HG03196 (cell line): ENCODE measurements at regions not wholly inside any gene's neighbourhood (a gene's known extent, or its start where the extent isn't known, plus 50 kb on each side); places are given as distances from the start of the nearest gene placed in this dataset.

Experiments used
- ATAC-seq: cut with Tn5 transposase; IDR thresholded peaks from one replicate; pipeline ENCODE4 v1.9.1; 2021; ENCODE audit not compliant: unreplicated experiment

- ATAC-seq, result no peak
Measured at GRCh38 chr16:51556694-51557340, 405.7 kb upstream of the SALL1 start.

DNA sequence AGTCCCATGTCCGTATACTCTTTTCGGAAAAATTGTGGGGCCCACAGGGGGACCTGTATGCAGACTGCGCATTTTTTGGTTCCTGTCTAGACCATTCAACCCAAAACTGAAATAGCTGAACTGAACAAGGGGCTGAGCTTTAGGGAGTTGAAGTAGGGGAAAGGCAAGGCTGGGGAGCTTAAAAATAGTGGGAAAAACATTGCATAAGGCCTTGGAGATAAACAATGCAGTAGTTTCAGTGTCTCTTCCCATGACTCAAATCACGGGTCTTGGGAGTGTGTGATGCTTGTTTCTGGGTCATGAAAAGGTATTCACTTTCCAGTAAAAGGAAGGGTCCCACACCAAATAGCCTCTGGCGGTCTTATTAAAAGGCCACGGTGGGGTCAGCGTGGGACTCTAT lies 402.8 kb upstream of the SALL1 start:
- no peak for ATAC-seq

DNA sequence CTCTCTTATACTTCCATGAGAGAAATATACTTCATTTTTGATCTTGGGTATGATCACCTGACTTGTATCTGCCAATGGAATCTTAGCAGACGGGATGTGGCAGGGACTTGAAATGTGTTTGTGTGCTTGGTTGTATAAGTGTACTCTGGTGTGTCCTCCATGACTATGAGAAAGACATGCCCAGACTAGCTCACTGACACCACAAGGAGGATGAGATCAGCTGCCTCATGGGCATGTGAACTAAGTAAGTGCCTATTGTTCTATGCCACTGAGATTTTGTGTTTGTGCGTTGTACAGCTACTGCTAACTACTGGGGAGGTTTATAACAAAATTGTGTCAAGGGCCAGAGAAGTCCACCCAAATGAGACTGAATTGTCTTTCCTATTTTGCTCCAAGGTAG lies 402.2 kb upstream of the SALL1 start:
- ATAC-seq, result no peak

GRCh38 chr16:51550800-51551347 lies 399.8 kb upstream of the SALL1 start:
- ATAC-seq, result no peak

DNA sequence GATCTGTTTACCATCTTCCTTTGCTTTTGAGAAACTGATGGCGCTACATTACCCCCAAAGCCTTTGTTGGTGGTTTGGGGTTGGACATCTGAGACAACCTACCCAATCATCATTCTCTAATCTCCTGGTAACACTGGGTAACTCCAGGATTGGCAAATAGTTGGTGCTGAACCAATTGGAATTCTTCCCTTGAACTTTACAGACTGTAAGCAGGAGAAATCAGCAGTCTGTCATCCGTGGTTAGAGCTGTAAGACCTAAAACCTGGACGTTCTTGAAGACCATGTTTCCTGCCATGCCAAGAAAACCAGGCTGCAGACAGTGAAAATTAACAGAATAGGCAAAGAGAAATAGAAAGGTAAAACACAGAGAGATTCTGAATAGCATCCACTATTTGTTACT lies 398.8 kb upstream of the SALL1 start:
- ATAC-seq, result no peak

DNA sequence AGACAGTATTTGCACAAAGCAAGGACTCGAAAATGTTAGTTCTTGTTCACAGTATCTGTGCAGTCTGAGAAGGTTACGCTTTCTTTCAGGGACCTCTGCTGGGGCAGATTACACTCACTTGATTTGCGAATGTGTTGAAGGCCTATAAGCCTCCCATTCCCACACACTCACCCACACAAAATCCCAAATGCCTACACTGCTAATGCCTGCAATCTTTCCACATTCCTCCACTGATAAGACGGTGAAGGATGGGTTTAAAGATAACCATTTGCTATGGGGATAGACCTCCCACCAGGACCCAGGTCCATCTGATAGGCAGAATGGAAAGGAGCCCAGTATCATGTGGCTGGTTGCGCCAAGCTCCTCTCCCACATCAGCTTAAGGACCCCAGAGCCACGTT lies 394.9 kb upstream of the SALL1 start:
- ATAC-seq, result no peak

DNA sequence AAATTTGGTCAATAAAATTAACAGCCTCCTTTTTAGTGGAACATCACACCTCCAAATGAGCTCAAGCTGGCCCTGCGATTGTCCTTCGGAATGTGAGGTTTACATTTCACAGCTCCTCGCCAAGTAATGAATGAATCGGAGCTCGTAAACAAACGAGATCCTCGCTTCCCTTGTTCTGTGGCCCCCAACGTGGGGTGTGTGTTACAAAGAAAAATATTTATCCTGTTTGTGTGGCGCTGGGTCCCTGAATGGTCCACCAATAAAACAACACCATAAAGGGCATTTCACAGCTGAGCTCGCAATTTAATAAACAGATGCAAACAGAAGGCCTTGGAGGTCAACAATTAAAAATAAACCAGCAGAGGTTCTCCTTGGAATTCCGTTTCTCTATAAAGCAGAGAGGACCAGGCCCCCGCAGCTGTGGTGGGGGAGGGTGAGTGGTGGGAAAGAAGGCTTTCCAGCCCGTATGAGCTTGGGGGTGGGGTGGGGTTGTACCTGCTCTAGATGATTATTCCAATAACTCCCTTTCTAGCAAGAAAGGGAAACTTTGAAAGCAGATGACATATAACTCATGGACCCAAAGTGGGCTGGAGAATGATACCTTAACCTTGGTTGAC lies 393.9 kb upstream of the SALL1 start:
- ATAC-seq, result no peak

DNA sequence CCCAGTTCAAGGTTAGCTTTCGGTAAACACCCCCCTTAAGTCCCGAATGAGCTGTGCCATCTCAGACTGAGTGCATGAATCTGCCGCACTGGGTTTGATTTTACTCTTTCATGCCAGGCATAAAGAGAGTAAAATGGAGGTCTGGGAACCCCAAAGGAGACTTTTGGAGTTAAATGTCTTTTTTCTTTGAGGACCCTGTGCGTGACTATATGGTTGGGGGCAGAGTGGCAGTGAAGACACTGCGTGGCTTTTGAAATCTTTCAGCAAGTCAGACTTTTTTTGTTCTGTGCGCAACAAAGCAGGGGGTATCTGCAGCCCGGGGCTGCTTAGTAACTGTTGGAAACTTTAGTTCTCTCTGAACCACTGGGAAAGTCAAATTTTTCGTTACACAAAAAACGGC lies 392.9 kb upstream of the SALL1 start:
- ATAC-seq, result no peak

DNA sequence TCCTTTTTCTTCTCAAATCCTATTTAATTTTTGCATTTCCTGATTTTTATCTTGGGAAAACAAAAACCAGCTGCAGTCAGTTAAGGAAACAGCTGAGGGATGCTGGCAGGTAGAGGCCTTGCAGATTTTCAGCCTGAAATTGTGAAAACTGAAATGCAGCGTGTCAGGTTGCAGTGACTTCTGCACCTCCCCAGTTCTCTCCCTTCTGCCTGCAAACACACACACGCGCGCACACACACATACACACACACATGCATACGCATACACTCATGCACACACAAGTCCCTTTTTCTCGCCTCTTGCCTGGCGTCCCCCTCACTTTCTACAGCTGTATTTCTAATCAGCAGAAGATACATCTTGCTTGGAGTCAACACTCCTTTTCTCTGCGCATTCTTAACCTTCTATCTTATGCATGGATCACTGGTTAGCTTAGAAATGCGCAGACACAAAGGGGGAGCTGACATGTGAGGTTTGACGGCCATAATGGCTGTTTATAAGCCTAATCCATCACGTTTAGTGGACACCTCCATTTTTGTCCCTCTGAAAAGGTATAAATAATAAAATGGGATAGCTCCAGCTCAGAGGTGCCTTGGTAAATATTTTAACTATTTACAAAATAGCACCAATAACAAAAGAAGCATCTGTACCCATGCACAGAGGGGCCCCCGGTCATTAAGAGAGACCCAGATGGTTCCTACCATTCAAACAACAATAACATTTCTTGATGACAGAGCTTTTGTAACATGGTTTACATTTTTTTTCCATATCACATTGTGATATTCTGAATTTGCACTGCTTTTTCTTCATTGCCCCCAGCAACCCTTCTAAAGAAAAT lies 392.1 kb upstream of the SALL1 start:
- no peak for ATAC-seq

DNA sequence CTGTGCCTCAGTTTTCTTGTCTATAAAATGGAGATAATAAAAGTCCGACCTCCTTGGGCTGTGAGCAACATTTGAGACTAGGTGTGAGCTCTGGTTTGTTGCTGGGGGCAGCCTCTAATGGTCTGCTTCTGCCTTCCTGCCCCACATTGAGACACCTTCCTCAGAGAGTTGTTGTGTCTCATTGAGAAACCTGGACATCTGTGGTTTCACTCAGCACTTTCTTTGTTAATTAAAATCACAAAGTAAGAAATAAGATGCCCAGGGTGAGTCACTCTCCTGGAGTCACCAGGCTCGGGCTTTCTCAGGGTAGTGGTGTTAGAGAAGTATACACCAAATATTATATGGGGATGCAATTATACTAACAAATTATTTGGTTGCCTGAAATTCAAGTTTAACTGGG lies 389.2 kb upstream of the SALL1 start:
- ATAC-seq, result no peak

DNA sequence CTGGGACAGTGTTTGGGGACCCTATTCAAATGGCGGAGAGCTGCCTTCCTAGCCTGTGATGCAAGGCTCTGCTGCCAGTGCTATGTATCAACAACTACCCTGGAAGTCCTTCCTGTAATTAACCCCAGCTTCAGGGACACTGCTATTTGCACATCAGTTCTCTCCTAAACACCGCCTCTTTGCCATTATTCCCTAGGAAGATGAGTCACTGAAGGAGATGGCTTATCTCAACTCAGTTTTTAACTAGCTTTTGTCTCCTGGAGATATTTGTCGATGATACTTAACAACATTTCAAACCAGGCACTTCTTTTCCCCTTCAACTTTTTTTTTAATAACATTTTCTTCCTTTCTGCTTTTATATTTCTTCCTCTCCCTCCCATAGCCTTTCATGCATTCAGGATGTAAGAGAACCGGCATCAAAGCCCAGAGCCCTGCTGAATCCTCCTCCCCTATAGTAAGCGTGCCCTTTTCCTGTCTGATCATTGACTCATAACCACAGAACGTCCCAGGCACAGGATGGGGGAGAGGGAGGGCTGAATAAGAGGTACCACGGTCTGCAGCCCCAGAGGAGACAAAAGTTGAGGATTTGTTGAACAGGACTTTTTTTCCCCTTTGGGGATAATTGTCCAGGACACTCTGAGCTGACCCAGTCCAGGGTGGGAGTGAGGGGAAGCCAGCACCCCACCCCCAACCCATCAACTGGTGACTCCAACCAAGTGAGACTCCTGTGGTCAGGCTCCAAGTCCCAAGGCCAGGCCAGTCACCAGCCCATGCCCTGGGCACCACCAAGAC lies 387.8 kb upstream of the SALL1 start:
- ATAC-seq, result no peak

DNA sequence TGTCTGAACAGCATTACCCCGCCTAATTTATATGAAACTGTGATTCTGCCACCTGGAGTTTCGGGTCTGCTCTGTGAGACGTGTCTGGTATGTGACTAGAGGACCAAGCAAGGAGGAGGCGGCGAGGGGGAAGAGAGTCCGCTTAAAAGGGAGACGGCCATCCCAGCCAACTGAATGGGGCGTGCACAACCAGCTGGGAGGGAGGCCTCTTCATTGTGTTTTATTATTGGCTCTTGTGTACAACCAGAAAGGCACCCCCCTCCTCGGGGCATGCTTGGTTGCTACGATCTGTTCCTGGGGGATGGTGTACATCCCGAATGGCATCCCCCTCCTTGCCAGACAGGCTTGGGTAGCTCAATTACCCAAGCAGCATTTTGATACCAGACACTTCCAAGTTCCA lies 384.5 kb upstream of the SALL1 start:
- no peak for ATAC-seq

DNA sequence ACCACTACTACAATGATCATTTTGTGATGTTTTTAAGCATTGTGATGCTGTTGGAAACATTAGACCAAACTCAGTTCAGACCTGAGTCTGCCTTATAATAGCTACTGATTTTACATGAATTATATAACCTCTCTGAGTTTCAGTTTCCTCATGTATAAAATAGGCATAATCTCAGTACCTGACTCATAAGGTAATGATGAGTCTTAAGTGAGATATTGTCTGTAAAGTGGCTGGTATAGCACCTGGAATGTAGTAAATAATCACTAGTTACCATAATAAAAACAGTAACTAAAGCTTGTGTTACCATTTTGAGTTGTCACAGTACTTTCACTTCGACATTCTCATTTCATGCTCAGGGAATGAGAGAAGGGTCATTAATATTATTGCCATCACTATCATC lies 381.5 kb upstream of the SALL1 start:
- ATAC-seq, result no peak

- no peak for ATAC-seq
Measured at GRCh38 chr16:51531271-51531670, 380.2 kb upstream of the SALL1 start.

DNA sequence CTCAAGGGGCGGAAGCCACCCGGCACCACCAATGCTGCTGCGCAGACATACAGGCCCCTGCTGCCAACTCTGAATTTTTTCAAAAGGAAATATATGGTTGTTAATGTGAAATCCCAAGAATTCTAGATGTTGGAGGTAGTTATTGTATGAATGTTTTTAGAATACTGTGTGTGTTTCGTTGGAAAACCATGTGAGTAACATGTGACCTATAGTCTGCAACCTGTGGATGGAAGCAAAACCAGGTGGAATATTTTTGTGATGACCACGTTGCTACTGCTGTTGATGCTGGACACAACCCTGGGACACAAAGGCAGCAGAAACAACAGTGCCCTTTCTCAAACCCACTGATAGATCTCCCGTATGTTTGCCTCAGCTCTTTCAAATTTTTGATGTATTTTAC lies 376.3 kb upstream of the SALL1 start:
- no peak for ATAC-seq

DNA sequence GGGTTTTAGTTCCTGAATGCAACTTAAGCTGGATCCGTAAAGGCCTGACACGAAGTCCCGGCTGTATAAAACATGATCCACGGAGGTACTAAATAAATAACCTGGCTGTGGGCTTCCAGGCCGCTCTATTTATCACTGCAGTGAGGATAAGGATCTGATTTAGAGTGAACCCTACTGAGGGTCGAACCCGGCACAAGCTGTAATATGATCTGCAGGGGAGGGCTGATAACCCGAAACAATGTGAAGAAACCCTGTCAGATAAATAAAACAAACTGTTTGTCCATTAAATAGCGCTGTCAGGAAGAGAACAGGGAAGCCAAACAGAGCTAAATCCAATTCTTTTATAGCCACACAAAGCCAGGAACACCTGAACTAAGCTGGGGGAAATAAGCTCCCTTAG lies 375.6 kb upstream of the SALL1 start:
- ATAC-seq, result no peak

DNA sequence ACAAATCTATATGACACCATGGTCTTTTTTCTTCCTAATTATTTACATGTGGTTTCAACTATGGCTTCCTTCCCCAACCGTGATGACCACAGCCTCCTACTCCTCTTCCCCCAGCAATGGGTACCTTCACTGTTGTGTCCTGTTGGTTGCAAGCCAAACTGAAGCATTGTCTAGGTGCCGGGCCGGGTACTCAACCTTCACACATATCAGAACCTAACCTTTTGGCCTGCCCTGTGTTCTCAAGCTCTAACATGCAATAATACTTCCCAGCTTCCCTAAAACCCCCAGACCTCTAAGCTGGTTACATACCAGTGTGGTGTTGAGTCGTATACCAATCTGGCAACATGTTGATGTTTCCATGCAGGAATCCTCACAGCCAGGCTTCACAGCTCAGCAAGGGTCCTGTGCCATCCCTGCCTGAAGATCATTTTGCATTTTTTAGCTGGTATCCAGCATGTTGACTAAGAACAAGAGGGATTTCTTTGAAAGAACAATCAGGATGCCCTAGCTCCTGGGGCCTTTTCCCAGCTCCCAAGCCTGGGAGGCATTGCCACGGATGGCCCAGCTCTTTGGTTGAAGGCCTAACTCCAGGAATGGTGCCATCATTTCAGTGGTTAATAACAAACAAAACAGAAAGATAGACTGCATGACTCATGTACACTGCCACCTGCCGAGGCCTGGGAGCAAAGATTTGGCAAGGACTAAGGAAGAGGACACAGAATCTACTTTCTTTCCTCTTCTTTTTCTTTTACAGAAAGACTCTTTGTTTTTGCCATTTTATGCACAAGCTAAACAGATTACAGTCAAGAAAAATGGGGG lies 373.7 kb upstream of the SALL1 start:
- ATAC-seq, result no peak

GRCh38 chr16:51524070-51524469 lies 373.0 kb upstream of the SALL1 start:
- no peak for ATAC-seq

- ATAC-seq, result no peak
Measured at GRCh38 chr16:51523400-51523799, 372.3 kb upstream of the SALL1 start.

- ATAC-seq, result no peak
Measured at GRCh38 chr16:51522902-51523301, 371.8 kb upstream of the SALL1 start.
